ENCODE measurements at regions not wholly inside any gene's neighbourhood (a gene's known extent, or its start where the extent isn't known, plus 50 kb on each side); places are given as distances from the start of the nearest gene placed in this dataset.

GRCh38 chr2:164012581-164012980, 276.8 kb upstream of the FIGN start:
- Histone ChIP-seq H2BK120ac (replicated peaks; ENCODE audit: low read depth, low read length) (no peak overlapping the region), H3K4me2 (ENCODE audit: insufficient read depth in 1 of 2, low read depth in 2 of 2, low read length in 2 of 2) (no peak overlapping the region), H3K79me2 (ENCODE audit: control insufficient read depth in 1 of 2, insufficient read depth in 2 of 2, low read length in 2 of 2) (no peaks in the 10 kb centered on the region), H2AFZ (ENCODE audit: low read length) (no peak overlapping the region), H3K4ac (replicated peaks; ENCODE audit: insufficient read length, low read depth, low read length) (no peak overlapping the region), H3K18ac (ENCODE audit: extremely low read depth, low read length) (no peak overlapping the region), H3K36me3 (ENCODE audit: control insufficient read depth in 2 of 4, insufficient read depth in 4 of 4, low read length in 3 of 4) (no peaks in the 10 kb centered on the region), H3K27me3 (replicated peaks in 1 of 4; ENCODE audit: control insufficient read depth in 3 of 4, extremely low read depth in 1 of 4, insufficient read depth in 3 of 4, low read length in 3 of 4) (no peaks in the 10 kb centered on the region), H4K8ac (ENCODE audit: extremely low read depth, insufficient read depth, low read length) (no peak overlapping the region), H2BK12ac (ENCODE audit: low read depth, low read length) (no peak overlapping the region), H3K14ac (ENCODE audit: insufficient read length) (no peak overlapping the region), H2BK20ac (ENCODE audit: low read length) (no peak overlapping the region), H2BK15ac (ENCODE audit: low read length) (no peak overlapping the region), H3K9ac (replicated peaks in 1 of 4; ENCODE audit: extremely low read depth in 1 of 4, low read depth in 3 of 4, low read length in 3 of 4) (no peak overlapping the region), H4K91ac (replicated peaks; ENCODE audit: insufficient read length, low read length) (no peak overlapping the region), H3K4me3 (ENCODE audit: extremely low read depth in 1 of 4, insufficient read depth in 2 of 4, low read depth in 3 of 4, low read length in 4 of 4) (no peak overlapping the region), H3K9me3 (ENCODE audit: insufficient read depth in 2 of 2, low read depth in 1 of 2, low read length in 1 of 2) (no peaks in the 10 kb centered on the region), H4K5ac (ENCODE audit: insufficient read length, low read depth, low read length) (no peak overlapping the region), H2BK5ac (ENCODE audit: low read depth, low read length) (no peak overlapping the region), H3K23me2 (ENCODE audit: low read depth, low read length) (no peaks in the 10 kb centered on the region), H3K56ac (replicated peaks; ENCODE audit: insufficient read length, low read depth, low read length) (no peak overlapping the region), H3K4me1 (replicated peaks in 1 of 4; ENCODE audit: control insufficient read depth in 3 of 4, insufficient read depth in 4 of 4, low read length in 3 of 4) (peaks cover 0 to 4% (median 1%) of the 10 kb centered on the region in 4 experiments; a peak in 3 of 7 replicates), H4K20me1 (replicated peaks in 1 of 2; ENCODE audit: control insufficient read depth in 1 of 2, insufficient read depth in 2 of 2, low read length in 2 of 2) (no peaks in the 10 kb centered on the region), H2AK5ac (ENCODE audit: low read depth, low read length) (no peak overlapping the region), H3K23ac (ENCODE audit: insufficient read length) (no peak overlapping the region), H3K79me1 (ENCODE audit: low read depth, low read length) (no peaks in the 10 kb centered on the region), H3K27ac (ENCODE audit: low read depth, low read length) (no peak overlapping the region)
- ChIA-PET POLR2A (ENCODE audit: partially characterized antibody) (no interaction called here), CTCF (ENCODE audit: partially characterized antibody) (interaction anchor here (0.6 to 1.7 kb wide), 2 partner anchors 49 to 763 kb away, joined by 3 to 5 read pairs; no protein-coding TSS in a partner anchor)
- no peak for FAIRE-seq
- no peak for DNase-seq (ENCODE audit: low read depth in 1 of 2, low spot score in 2 of 2)
- WGBS, 2 experiments (ENCODE audit: extremely low coverage in 1 of 2, insufficient coverage in 1 of 2, insufficient read length in 1 of 2, insufficient replicate concordance in 2 of 2, low coverage in 1 of 2, low lambda C conversion rate in 2 of 2, missing lambda C conversion rate in 1 of 2), result 93% methylated on average over 3 of the region's 3 CpGs; no CpG with 5 or more reads in 1 of the 2 experiments
- TF ChIP-seq, protein P1, sequence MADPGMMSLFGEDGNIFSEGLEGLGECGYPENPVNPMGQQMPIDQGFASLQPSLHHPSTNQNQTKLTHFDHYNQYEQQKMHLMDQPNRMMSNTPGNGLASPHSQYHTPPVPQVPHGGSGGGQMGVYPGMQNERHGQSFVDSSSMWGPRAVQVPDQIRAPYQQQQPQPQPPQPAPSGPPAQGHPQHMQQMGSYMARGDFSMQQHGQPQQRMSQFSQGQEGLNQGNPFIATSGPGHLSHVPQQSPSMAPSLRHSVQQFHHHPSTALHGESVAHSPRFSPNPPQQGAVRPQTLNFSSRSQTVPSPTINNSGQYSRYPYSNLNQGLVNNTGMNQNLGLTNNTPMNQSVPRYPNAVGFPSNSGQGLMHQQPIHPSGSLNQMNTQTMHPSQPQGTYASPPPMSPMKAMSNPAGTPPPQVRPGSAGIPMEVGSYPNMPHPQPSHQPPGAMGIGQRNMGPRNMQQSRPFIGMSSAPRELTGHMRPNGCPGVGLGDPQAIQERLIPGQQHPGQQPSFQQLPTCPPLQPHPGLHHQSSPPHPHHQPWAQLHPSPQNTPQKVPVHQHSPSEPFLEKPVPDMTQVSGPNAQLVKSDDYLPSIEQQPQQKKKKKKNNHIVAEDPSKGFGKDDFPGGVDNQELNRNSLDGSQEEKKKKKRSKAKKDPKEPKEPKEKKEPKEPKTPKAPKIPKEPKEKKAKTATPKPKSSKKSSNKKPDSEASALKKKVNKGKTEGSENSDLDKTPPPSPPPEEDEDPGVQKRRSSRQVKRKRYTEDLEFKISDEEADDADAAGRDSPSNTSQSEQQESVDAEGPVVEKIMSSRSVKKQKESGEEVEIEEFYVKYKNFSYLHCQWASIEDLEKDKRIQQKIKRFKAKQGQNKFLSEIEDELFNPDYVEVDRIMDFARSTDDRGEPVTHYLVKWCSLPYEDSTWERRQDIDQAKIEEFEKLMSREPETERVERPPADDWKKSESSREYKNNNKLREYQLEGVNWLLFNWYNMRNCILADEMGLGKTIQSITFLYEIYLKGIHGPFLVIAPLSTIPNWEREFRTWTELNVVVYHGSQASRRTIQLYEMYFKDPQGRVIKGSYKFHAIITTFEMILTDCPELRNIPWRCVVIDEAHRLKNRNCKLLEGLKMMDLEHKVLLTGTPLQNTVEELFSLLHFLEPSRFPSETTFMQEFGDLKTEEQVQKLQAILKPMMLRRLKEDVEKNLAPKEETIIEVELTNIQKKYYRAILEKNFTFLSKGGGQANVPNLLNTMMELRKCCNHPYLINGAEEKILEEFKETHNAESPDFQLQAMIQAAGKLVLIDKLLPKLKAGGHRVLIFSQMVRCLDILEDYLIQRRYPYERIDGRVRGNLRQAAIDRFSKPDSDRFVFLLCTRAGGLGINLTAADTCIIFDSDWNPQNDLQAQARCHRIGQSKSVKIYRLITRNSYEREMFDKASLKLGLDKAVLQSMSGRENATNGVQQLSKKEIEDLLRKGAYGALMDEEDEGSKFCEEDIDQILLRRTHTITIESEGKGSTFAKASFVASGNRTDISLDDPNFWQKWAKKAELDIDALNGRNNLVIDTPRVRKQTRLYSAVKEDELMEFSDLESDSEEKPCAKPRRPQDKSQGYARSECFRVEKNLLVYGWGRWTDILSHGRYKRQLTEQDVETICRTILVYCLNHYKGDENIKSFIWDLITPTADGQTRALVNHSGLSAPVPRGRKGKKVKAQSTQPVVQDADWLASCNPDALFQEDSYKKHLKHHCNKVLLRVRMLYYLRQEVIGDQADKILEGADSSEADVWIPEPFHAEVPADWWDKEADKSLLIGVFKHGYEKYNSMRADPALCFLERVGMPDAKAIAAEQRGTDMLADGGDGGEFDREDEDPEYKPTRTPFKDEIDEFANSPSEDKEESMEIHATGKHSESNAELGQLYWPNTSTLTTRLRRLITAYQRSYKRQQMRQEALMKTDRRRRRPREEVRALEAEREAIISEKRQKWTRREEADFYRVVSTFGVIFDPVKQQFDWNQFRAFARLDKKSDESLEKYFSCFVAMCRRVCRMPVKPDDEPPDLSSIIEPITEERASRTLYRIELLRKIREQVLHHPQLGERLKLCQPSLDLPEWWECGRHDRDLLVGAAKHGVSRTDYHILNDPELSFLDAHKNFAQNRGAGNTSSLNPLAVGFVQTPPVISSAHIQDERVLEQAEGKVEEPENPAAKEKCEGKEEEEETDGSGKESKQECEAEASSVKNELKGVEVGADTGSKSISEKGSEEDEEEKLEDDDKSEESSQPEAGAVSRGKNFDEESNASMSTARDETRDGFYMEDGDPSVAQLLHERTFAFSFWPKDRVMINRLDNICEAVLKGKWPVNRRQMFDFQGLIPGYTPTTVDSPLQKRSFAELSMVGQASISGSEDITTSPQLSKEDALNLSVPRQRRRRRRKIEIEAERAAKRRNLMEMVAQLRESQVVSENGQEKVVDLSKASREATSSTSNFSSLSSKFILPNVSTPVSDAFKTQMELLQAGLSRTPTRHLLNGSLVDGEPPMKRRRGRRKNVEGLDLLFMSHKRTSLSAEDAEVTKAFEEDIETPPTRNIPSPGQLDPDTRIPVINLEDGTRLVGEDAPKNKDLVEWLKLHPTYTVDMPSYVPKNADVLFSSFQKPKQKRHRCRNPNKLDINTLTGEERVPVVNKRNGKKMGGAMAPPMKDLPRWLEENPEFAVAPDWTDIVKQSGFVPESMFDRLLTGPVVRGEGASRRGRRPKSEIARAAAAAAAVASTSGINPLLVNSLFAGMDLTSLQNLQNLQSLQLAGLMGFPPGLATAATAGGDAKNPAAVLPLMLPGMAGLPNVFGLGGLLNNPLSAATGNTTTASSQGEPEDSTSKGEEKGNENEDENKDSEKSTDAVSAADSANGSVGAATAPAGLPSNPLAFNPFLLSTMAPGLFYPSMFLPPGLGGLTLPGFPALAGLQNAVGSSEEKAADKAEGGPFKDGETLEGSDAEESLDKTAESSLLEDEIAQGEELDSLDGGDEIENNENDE (IDR thresholded peaks at IDR 0.05; ENCODE audit: insufficient replicate concordance, low read length), result no peak

Data from H1 (cell line).